Stimulated activated CD4-positive, alpha-beta T cell treated with anti-CD3 and anti-CD28 coated beads, Interleukin-4, amount 100 ng/mL, for 24 hours (primary cell): ENCODE measurements at regions not wholly inside any gene's neighbourhood (a gene's known extent, or its start where the extent isn't known, plus 50 kb on each side); places are given as distances from the start of the nearest gene placed in this dataset.

Experiments
- DNase-seq: peaks from one replicate; pipeline ENCODE4 v3.0.0-alpha.2; 2020

DNA sequence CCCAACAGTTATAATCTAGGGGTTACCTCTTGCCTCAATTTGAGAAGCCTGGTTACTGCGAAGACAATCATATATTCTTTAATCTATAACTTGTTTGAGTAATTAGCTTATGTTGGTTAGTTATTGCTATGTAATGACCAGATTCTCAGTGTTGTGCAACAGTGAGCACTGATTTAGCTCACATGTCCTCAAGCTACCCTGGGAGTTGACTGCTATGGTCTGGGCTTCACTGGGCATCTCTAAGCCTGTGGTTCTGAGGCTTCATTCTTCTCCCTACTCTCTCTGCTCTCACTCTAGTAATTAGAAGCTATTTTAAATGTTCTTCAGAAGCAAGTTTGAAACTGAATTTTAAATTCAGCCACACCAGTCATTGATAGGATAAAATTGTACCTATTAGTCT, 371.8 kb downstream of the PBX1 start:
- no peak for DNase-seq

DNA sequence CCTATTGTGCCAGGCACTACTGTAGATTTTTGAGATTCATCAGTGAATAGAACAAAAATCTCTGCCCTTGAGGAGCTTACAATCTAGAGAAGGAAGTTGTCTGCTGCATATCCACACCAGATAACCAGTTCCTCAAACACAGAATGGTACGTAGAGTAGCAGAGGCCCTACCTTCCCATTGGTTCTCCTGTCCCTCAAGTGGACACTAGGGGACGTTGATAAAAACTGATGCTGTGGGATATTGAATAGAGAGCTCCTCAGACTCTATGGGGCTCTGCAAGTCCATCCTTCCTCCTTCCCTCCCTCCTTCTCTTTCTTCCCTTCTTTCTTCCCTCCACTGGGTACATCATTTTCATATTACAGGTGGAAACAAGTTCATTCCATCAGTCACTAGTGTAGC, 371.3 kb downstream of the PBX1 start:
- no peak for DNase-seq

DNA sequence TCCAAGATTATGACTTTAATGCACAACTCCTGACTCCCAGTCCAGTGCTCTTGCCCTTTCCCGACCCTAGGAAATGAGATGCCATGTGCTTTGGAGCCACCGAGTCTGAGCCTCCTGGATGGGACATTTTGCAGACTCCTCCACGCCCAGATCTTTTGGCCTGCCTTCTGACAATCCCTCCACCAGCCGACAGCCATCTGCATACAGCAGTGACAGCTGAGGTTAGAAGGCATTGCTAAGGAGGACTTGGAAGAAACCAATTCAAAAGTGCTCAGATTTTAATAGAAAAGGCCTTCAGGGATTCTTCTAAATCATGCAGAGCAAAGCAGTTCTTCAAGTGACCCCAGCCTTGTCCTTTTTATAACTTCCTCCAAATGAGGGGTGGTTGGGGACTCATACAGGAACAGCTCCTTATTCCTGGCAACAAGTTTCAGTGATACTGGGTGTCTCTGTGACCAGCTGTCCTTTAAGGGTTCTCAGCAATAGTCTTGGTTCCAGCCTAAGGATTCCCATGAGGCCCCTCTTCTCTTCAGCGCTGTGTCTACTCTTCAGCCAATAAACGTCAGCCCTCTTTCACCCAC, 369.3 kb downstream of the PBX1 start:
- no peak for DNase-seq

DNA sequence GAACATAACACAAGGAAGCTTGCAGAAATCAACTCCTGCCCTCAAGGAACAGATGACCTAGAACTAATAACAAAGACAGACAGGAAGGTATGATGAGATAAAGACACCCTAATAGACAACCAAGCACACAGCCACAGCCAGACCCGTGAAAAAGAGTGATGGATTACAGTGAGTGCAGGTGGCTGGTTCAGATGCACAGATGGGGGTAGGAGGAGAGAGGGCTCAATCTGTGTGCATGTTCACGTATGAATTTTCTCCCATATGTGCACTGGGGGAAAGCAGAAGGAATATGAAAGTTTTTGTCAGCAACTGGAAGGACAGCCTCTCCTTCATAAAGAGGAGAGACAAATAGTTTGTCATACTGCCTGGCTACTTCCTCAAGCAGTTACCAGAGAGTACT, 367.1 kb downstream of the PBX1 start:
- DNase-seq = no peak

DNA sequence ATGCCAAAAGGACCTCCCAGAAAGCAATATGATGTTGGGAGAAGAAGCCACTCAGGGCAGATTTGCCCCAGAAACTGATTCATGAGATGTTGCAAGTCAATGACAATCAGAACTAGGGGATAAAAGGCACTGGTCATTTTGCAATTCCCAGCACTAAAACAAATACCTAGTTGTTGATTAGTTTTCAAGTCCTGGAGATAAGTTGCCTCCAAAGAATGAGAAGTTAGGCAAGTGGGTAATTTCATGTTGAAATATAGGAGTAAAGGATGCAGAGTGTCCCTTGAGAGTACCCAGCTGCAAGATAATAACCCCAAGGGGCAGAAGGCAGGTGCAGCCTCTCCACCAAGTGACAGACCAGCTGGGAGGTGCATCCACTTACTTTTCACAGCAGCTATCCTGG, 363.6 kb downstream of the PBX1 start:
- DNase-seq = no peak

DNA sequence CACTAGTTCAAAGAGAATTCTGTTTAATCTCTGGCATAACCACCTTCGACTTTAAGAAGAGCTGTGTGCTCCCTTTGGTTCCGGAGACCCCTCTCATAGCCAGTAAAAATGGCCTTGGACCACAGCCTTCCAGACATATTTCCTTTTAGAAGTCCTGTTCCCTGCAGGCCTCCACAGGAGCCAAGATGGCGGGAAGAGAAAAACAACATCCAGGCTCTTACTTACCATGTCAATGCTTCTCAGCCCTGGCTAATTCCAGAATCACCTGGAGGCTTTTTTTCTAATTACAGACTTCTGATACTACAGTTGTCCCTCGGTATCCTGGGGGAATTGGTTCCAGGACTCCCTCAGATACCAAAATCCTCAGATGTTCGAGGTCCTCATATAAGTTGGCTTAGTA, 362.5 kb downstream of the PBX1 start:
- no peak for DNase-seq

DNA sequence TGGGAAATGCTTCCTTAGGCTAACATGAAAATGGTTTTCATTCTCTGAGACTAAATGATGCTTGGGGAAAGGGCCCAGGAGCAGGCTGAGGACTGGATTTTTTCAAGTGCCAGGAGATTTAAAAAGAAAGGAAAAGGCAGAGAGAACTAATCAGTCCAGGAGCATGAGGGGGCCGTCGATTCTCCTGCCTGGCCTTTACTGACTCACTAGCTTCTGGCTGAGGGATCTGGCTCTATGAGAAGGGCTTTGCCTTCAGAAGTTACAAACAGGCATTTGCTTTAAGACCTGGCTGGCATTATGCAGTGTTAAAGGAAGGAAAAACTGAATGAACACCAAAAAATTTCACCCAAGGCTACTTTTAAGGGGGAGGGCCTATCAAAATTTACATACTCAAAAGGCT, 359.2 kb downstream of the PBX1 start:
- DNase-seq = no peak

DNA sequence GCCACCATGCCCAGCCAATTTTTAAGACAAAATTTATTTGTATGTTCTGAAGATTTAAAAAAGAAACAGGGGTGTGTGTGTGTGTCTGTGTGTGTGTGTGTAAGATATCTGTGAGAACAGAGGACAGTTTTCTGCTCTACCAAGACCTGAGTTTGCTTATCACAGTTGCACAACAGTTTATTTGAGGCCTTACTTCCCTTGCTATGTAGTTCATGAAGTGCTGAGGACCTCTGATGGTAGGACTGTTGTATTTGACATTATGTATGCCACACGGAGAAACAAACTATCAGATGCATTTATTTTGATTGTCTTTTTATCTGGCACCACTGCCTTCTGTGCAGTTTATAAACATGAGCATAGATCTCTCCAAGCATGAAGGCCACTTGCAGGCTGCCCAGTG, 355.2 kb downstream of the PBX1 start:
- no peak for DNase-seq

DNA sequence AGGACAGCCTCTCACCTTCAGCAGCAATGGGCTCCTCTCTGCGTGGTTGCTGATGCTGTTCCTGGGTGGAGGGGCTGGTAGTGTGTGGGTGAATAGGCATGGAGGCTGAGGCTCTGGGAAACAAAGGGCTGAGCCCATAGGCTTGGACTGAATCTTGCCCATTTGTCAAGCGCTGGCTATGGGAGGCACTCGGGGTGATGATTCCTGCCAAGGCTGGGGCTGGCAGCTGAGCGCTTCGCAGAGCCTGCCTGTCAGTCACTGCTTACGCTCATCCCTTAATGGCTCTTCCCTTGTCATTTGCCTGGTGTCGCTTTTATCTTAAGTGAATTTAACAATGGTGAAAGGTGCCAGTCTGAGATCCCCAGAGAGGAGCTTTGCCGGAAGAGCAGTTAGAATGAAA, 353.3 kb downstream of the PBX1 start:
- DNase-seq = no peak

DNA sequence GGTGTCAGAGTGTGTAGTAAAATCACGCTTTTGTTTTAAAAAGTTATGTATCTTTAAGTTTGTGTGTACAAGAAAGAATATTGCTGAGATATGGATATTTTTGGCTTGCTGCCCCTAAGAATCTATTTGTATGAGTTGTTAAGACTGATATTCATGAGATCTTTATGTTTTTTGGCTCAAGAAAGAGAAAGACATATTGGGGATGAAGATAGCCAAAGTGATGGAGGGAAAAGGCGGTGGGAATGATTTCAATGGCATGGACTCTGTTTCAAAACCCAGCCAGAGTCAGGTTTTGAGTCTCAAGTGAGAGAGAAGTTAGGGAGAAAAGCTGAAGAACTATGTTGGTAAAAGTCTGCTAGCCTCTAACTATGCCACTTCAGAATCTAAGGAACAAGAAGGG, 351.7 kb downstream of the PBX1 start:
- no peak for DNase-seq

DNA sequence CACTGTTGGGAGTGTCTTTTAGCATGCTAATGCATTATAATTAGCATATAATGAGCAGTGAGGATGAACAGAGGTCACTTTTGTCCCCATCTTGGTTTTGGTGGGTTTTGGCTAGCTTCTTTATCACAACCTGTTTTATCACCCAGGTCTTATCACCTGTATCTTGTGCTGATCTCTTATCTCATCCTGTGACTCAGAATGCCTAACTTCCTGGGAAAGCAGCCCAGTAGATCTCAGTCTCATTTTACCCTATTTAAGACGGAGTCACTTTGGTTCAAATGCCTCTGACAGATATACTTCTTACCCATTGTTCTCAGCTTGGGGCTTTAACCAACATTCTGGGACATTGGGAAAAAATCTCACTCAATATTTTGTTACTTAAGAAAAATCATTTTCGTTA, 348.7 kb downstream of the PBX1 start:
- DNase-seq = no peak

DNA sequence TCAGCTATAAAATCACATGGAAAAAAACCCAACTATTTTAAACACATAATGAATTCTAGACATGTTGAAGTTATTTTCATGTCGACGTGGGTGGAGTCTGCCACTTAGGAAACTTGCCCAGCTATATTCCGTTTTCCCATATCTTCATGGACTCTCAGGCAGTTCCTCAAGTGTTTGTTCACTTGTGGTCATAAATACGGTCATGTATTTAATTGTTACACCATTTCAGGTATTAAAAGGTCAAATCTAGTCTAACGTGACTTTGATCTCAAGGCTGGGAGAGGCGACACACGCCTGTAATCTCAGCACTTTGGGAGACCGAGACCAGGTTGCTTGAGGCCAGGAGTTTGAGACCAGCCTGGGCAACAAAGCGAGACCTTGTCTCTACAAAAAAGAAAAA, 346.9 kb downstream of the PBX1 start:
- no peak for DNase-seq

DNA sequence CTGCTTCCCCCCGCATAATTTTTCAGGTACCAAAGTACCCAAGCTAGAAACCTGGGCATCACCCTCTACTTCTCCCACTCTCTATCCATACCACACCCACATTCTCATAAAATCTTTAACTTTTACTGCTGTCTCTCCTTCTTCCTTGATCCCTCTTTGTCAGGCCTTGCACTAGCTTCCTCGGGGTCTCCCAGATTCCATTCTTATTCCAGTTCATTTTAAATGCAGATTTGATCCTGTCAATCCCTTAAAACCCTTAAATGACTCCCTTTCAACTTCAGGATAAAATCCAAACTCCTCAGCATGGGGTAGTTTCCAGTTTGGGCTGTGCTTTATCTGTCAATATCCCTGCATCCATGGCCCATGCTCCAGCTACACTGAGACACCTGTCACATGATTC, 343.5 kb downstream of the PBX1 start:
- no peak for DNase-seq
